ENCODE measurements at regions not wholly inside any gene's neighbourhood (a gene's known extent, or its start where the extent isn't known, plus 50 kb on each side); places are given as distances from the start of the nearest gene placed in this dataset.

DNA sequence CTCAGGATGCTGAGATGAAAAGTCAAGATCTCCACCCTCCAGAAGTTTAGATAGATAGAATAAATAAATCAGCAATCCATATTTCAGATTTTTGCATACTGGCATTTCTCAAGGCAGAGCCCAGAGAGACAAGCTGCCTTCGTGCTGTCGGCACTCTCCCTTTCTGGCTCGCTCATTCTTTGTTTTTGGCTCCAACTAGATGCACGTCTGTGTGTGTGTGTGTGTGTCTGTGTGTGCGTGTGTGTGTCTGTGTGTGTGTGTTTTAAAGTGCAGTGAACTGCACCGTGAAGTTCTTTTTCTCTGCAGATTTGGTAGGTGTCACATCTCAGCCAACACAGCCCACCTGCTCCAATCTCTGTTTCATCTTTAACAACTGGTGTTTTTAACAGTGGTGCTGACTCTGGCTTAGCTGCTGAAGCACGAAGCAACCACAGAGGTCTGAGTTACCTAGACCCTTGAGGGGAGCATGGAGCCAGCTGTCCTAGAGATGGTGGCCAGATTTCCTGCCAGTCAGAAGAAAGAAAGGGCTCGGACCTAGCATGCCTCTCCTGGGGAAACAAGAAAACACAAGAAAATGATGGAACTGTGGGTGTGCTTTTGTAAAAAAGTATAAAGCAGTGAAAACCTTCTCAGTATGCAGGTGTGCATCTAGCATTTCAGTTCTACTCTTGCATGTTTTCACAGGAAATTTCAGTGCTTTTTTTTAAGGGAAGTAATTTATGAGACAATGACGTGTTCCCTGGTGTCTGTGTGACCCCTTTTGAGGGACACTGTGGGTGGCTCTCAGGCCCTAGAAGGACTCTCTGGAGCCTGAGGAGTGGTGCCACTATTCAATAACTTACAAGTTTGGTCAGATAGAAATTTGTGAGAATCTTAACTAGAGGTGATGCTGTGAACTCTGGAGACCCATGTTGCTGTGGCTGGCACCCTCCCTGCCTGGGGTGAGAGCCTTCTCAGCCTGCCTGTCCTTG, 364.3 kb downstream of the RNF144A start:
- Histone ChIP-seq H3K4me2 (ENCODE audit: low read length) (no peak overlapping the region), H3K27me3 (ENCODE audit: control insufficient read depth, insufficient read depth, low read length) (no peaks in the 10 kb centered on the region), H3K4me1 (no peaks in the 10 kb centered on the region), H3K9ac (no peak overlapping the region), H3K27ac (no peak overlapping the region), H2AFZ (no peak overlapping the region), H3K79me2 (no peaks in the 10 kb centered on the region), H3K36me3 (ENCODE audit: control insufficient read depth, insufficient read depth, low read length) (no peaks in the 10 kb centered on the region), H3K4me3 (ENCODE audit: low read depth, low read length) (no peak overlapping the region), H3K9me3 (ENCODE audit: control insufficient read depth, low read length) (no peaks in the 10 kb centered on the region)
- TF ChIP-seq, protein P1, sequence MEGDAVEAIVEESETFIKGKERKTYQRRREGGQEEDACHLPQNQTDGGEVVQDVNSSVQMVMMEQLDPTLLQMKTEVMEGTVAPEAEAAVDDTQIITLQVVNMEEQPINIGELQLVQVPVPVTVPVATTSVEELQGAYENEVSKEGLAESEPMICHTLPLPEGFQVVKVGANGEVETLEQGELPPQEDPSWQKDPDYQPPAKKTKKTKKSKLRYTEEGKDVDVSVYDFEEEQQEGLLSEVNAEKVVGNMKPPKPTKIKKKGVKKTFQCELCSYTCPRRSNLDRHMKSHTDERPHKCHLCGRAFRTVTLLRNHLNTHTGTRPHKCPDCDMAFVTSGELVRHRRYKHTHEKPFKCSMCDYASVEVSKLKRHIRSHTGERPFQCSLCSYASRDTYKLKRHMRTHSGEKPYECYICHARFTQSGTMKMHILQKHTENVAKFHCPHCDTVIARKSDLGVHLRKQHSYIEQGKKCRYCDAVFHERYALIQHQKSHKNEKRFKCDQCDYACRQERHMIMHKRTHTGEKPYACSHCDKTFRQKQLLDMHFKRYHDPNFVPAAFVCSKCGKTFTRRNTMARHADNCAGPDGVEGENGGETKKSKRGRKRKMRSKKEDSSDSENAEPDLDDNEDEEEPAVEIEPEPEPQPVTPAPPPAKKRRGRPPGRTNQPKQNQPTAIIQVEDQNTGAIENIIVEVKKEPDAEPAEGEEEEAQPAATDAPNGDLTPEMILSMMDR (IDR thresholded peaks at IDR 0.05) = no peak

DNA sequence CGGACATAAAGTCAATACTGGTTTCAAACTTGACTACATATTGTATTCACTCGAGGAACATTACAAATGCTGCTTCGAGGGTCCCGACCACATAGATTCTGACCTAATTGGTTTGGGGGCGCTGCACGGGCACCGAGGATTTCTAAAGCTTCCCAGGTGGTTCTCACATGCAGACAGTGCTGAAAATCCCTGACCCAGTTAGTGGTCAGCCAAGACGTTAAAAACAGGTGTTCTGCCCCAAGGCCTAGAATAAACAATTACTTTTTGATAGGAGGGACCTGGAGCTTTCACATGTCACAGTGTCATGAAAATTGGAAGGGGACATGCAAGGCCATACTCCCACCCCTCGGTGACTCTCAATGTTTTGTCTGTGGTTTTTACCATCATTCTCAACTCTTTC, 368.9 kb downstream of the RNF144A start:
- Histone ChIP-seq H2AFZ (no peak overlapping the region), H3K4me2 (ENCODE audit: low read length) (no peak overlapping the region), H3K36me3 (ENCODE audit: control insufficient read depth, insufficient read depth, low read length) (no peaks in the 10 kb centered on the region), H3K9ac (no peak overlapping the region), H3K9me3 (ENCODE audit: control insufficient read depth, low read length) (no peaks in the 10 kb centered on the region), H3K79me2 (no peaks in the 10 kb centered on the region), H3K4me1 (no peaks in the 10 kb centered on the region), H3K27me3 (ENCODE audit: control insufficient read depth, insufficient read depth, low read length) (no peaks in the 10 kb centered on the region), H3K4me3 (ENCODE audit: low read depth, low read length) (no peak overlapping the region), H3K27ac (no peak overlapping the region)
- TF ChIP-seq, protein P1 (IDR thresholded peaks at IDR 0.05) = no peak

DNA sequence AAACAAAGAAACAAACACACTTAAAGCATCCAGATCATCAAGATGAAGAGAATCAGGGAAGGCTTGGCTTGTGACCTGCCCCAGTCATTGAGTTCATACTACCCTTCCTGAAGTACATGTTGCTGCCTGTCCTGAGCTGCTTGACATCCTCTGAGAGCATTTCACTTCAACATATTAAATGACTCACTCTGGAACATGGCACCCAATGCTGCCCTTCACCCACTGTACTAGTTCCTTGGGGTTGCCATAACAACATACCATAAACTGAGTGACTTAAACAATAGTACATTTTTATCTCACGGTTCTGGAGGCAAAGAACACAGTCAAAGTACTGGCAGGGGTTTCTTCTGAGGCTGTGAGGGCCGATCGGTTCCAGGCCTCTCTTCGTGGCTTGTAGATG, 371.3 kb downstream of the RNF144A start:
- no peak overlapping the region for H3K4me2 ChIP-seq (ENCODE audit: low read length)
- H3K9ac ChIP-seq = no peak overlapping the region
- H2AFZ ChIP-seq = no peak overlapping the region
- no peak overlapping the region for H3K4me3 ChIP-seq (ENCODE audit: low read depth, low read length)
- TF ChIP-seq, protein P1 (IDR thresholded peaks at IDR 0.05) = no peak
- H3K36me3 ChIP-seq (ENCODE audit: control insufficient read depth, insufficient read depth, low read length) = no peaks in the 10 kb centered on the region
- no peaks in the 10 kb centered on the region for H3K9me3 ChIP-seq (ENCODE audit: control insufficient read depth, low read length)
- H3K27me3 ChIP-seq (ENCODE audit: control insufficient read depth, insufficient read depth, low read length) = no peaks in the 10 kb centered on the region
- H3K79me2 ChIP-seq = no peaks in the 10 kb centered on the region
- H3K4me1 ChIP-seq = no peaks in the 10 kb centered on the region
- no peak overlapping the region for H3K27ac ChIP-seq

DNA sequence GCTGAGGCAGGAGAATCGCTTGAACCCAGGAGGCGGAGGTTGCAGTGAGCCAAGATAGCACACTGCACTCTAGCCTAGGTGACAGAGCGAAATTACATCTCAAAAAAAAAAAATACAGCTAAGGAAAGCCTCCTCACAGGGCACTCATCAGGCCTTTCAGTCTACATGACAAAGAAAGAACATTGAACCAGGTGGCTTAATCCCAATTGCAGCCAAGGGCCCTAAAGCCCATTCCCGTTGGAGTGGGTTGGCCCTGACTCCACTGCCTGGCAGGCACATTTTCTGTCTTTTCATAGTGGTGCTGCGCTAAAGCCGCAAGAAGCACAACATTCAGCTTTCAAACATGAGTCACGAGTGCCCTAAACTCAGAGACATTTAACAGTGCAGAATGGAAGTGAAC, 372.5 kb downstream of the RNF144A start:
- Histone ChIP-seq H2AFZ (no peak overlapping the region), H3K4me3 (ENCODE audit: low read depth, low read length) (no peak overlapping the region), H3K27me3 (ENCODE audit: control insufficient read depth, insufficient read depth, low read length) (no peaks in the 10 kb centered on the region), H3K9me3 (ENCODE audit: control insufficient read depth, low read length) (no peaks in the 10 kb centered on the region), H3K36me3 (ENCODE audit: control insufficient read depth, insufficient read depth, low read length) (no peaks in the 10 kb centered on the region), H3K9ac (no peak overlapping the region), H3K4me1 (no peaks in the 10 kb centered on the region), H3K4me2 (ENCODE audit: low read length) (no peak overlapping the region), H3K27ac (no peak overlapping the region), H3K79me2 (no peaks in the 10 kb centered on the region)
- TF ChIP-seq, protein P1 (IDR thresholded peaks at IDR 0.05) = no peak

All from parathyroid adenoma (tissue), 2 donors.